AG08395 (cell line): ENCODE measurements at regions not wholly inside any gene's neighbourhood (a gene's known extent, or its start where the extent isn't known, plus 50 kb on each side); places are given as distances from the start of the nearest gene placed in this dataset.

Experiments used
- DNase-seq: peaks from one replicate; pipeline ENCODE4 v3.0.0; 2012; ENCODE audit warnings: mixed read lengths, low spot score

- peak; percentile 91 for DNase-seq
Measured at GRCh38 chr16:66315210-66315825, 51.2 kb upstream of the CDH5 start.

DNA sequence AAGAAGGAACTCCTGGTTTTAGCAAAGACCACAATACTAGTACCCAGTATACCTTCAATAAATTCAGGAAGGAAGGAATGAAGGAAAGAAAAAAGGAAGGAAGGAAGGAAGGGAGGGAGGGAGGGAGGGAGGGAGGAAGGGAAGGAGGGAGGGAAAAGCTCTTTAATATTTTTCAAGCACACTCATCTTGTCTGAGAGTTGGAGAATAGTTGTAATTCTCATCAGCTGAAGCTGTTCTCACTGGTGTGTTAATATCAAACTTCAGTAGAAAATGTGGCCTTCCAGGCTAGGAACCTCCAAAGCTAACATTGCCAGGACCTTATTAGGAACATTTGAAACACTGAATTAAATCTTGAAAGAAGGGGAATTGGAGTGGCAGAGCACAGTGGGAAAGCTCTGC lies 55.2 kb upstream of the CDH5 start:
- no peak for DNase-seq

- no peak for DNase-seq
Measured at GRCh38 chr16:66309215-66309807, 57.2 kb upstream of the CDH5 start.

- DNase-seq, result no peak
Measured at GRCh38 chr16:66308096-66308495, 58.4 kb upstream of the CDH5 start.

DNA sequence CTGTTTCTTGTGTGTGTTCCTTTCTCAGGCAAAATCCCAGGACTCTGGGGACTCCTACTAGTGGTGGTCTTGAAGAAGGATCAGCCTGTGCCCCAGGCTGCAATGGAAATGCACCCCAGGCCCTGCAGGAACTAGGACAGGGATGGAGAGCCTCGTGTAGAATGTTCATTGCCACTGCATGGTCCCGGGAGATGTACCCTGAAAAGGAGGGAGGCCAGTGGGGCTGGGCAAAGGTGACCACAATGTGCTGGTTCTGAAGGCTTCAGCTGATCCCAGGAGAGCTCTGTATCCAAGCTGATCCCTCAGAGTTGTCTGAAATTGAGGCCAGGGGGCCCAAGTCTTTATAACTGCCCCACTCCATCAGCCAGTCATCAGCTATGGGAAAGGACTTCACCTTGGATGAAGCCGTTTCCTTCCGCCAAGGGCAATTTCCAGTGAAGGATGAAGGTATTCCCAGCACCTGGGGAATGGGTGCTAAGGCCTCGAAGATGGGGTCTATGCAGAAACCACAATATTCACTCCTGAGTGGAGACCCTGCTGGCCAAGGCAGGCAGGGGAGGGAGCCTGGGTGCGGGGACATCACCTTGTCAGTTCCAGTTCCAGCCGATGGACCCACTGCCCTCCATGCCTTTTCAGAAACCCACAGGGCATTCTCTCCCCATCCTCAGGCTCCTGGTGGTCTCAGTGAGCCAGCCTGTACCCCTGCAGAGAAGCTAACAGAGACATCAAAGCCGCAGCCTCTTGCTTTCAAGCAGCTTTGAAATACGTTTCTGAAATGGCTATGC lies 59.9 kb upstream of the CDH5 start:
- DNase-seq, result no peak

- no peak for DNase-seq
Measured at GRCh38 chr16:66304961-66305360, 61.5 kb upstream of the CDH5 start.

- no peak for DNase-seq
Measured at GRCh38 chr16:66304151-66304550, 62.3 kb upstream of the CDH5 start.

GRCh38 chr16:66300501-66300900 lies 66.0 kb upstream of the CDH5 start:
- DNase-seq, result no peak

DNA sequence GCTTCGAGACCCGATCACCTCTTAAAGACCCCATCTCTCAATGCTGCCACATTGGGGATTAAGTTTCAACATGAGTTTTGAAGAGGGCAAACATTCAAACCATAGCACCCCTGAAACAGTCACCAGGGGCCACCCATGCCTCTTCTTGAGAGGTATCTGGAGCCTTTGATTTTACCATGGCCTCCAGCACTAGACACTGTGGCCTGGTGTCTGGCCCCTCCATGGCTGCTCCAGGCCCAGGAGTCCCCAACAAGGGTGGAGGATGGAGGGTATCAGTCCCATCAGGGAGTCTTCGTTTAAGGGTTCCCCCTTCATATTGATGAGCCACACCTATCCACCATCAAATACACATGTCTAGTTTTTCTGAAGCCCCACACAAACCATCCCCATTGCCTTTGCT lies 66.5 kb upstream of the CDH5 start:
- DNase-seq, result no peak

DNA sequence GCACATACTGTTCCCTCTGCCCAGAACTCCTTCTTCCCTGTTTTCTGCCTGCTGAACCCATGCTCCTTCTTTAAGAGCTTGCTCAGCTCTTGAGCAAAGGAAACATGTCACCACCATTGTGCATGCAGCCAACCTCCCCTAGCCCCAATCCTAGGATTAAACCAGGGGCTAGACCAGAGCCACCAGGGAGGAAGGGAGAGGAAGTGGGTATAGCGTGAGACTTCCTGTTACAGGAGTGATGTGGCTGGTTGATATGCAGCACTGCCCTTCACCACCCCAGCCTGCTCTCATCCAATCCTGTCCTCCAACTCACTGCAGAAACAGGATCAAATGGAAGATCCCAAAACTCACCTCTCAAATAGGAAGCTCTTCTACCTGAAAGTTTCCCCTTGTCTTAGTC lies 67.1 kb upstream of the CDH5 start:
- no peak for DNase-seq

- no peak for DNase-seq
Measured at GRCh38 chr16:66298571-66299120, 67.8 kb upstream of the CDH5 start.

GRCh38 chr16:66298006-66298405 lies 68.5 kb upstream of the CDH5 start:
- DNase-seq, result no peak

DNA sequence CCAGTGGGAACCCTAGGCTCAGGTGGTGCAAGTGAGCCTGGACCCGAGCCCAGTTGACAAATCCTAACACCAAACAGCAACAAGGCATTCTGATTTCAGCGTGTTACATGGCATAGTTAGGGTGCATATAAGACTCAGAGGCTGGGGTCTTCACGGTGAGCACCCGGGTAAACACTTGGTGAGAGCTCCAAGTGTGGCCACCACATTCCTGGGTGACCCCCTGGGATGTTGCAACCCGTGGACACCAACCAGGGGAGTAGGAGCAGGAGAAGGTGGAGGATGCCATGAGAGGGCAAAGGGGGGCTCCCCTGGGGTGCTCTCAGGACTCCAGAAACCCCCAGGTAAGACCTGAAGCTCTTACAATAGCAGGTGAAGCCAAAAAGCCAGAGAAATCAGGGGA lies 69.9 kb upstream of the CDH5 start:
- no peak for DNase-seq

- DNase-seq, result no peak
Measured at GRCh38 chr16:66295761-66296546, 70.5 kb upstream of the CDH5 start.

- no peak for DNase-seq
Measured at GRCh38 chr16:66295213-66295612, 71.3 kb upstream of the CDH5 start.

- no peak for DNase-seq
Measured at GRCh38 chr16:66294507-66294906, 72.0 kb upstream of the CDH5 start.

GRCh38 chr16:66293932-66294331 lies 72.6 kb upstream of the CDH5 start:
- no peak for DNase-seq

- no peak for DNase-seq
Measured at GRCh38 chr16:66293207-66293735, 73.2 kb upstream of the CDH5 start.

DNA sequence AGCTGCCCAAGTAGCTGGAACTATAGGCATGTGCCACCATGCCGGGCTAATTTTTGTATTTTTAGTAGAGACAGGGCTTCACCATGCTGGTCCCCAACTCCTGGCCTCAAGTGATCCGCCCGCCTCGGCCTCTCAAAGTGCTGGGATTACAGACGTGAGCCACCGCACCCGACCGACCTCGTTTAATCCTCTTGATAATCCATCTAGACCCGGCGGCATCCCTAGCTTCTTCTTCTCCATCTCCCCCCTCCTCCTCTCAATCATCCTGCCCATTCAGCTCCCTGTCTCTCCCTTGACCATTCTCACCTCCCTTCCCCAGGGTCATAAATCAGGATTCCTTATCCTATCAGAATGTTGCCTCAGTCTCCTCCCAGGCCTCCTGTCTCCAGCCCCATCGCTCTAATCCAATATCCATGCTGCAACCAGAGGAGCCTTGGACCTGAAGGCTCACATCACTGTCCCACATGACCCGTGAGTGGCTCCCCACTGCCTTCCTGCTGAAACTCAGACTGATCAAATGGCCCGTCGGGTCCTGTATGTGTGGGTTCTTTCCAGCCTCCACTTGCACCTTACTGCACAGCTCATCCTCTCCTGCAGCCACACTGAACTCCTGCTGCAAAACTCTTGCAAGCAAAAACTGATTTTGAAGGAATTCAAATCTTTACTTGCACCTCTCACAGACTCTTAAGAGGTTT lies 74.1 kb upstream of the CDH5 start:
- DNase-seq, result no peak

- DNase-seq, result no peak
Measured at GRCh38 chr16:66291833-66292232, 74.7 kb upstream of the CDH5 start.

DNA sequence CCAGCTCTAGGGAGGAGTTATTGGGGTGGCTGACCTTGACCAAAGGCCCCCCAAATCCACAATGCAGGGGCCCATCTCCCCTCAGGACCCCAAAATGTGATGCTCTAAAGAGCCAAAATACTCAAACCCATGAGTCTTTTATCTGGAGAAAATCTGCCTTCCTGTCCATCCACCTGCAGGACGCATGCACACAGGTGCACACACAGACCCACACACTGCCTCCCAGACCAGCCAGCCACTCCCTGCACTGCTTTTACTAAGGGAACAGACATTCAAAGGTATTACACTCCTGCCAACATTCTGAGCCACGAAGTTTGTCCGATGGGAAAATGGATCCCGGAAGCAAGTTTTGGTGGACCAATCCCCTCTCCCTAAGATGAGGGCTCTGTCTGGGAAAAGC lies 76.1 kb upstream of the CDH5 start:
- no peak for DNase-seq

- DNase-seq, result no peak
Measured at GRCh38 chr16:66289986-66290385, 76.5 kb upstream of the CDH5 start.
